BLaER1 (cell line): ENCODE measurements at regions not wholly inside any gene's neighbourhood (a gene's known extent, or its start where the extent isn't known, plus 50 kb on each side); places are given as distances from the start of the nearest gene placed in this dataset.

Source experiments
- H3K27ac ChIP-seq: shearing (Covaris generic); formaldehyde crosslinking; 2 replicates; pipeline ENCODE4 v1.8.1; 2022
- H3K27me3 ChIP-seq: shearing (Covaris generic); formaldehyde crosslinking; 2 replicates; pipeline ENCODE4 v1.8.1; 2022
- H3K36me3 ChIP-seq: shearing (Covaris generic); formaldehyde crosslinking; 2 replicates; pipeline ENCODE4 v1.8.1; 2022
- H3K4me1 ChIP-seq: shearing (Covaris generic); formaldehyde crosslinking; 2 replicates; pipeline ENCODE4 v1.8.1; 2022
- H3K4me2 ChIP-seq: shearing (Covaris generic); formaldehyde crosslinking; 2 replicates; pipeline ENCODE4 v1.8.1; 2022
- H3K4me3 ChIP-seq: shearing (Covaris generic); formaldehyde crosslinking; 2 replicates; pipeline ENCODE4 v1.8.1; 2022
- H3K9ac ChIP-seq: shearing (Covaris generic); formaldehyde crosslinking; 2 replicates; pipeline ENCODE4 v1.8.1; 2022
- H3K9me3 ChIP-seq: shearing (Covaris generic); formaldehyde crosslinking; 2 replicates; pipeline ENCODE4 v1.8.1; 2022
- H4K20me1 ChIP-seq: shearing (Covaris generic); formaldehyde crosslinking; 2 replicates; pipeline ENCODE4 v1.8.1; 2022
- Cebpa-rat ChIP-seq: shearing (Covaris generic); IDR thresholded peaks from 2 replicates; pipeline ENCODE4 v1.8.1; 2022

DNA sequence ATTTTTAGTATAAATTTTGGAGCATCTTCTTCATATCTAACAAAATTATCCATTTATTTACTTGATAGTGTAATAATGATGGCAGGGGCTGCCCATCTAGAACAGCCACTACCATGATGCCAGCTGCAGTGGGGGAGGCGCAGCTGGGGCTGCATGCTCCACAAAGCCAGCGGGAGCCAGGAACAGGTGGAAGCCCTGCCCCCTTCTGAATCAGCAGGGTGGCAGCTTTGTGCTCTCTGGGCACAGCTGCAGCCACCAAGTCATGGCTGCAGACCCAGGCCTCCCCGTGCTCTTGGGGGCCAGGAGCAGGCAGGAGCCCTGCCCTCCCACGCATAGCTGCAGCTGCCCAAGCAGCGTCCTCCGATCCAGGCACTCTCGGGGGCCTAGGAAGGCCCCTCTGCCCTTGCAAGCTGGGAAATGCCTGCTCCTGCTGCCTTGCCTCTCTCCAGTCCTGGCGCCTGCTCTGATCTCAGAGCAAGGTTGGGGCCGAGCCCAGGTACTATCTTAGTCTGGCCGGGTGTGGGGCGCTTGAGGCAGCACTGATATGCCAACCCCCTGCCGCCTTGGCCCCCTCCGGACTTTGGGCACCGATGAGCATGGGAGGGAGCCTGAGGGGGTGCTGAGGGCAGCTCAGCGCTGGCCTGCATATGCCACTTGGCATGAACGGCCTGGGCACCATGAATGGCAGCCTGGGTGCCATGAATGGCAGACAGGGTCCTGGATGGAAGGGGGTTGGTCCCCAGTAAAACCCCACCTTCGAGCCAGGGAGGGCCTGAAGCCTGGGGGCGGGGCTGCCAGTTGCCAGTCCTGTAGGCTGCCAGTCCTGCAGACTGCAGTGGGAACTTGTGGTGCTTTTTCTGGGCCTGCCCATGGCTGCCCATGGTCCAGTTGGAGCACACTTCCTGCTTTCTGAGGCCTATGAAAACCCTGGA is 1110.8 kb upstream of the POT1 start:
- Histone ChIP-seq H3K36me3 (no peaks in the 10 kb centered on the region), H3K4me2 (no peak overlapping the region), H3K27ac (no peak overlapping the region), H3K4me1 (no peaks in the 10 kb centered on the region), H3K9ac (no peak overlapping the region), H3K9me3 (no peaks in the 10 kb centered on the region), H3K27me3 (no peaks in the 10 kb centered on the region), H3K4me3 (no peak overlapping the region), H4K20me1 (no peaks in the 10 kb centered on the region)
- TF ChIP-seq Cebpa-rat, result no peak

DNA sequence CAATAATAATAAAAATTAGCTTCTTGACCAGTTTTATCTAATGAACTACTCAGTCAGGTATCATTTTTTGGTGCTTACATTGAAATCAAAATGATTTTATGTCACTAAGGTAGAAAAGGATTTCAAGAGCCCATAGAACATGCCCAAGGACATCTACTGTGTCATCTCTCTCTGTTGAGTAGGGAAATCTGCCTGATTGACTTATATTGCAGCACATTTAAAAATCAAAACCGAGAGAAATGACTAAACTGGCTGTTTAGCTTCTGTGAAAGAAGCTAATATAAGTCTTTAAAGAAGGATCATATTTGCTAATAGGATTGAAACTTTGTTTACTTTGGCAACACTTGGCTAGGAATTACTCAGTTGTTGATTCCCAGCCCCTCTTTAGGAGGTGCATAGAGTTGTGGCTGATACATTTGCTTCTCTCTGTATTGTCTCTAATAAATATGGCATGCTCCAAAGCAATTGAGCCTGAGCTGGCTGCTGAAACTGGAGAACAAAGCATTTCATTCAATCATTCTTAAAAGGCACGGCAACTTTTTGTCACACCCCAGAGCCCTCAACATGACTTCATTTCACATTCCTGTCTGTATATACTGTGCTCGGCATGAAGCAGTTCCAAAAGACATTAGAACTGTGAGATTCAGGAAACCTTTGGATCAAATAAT is 1096.9 kb upstream of the POT1 start:
- no peaks in the 10 kb centered on the region for H3K4me1 ChIP-seq
- H4K20me1 ChIP-seq, result no peaks in the 10 kb centered on the region
- H3K9me3 ChIP-seq, result no peaks in the 10 kb centered on the region
- no peaks in the 10 kb centered on the region for H3K36me3 ChIP-seq
- no peak overlapping the region for H3K4me2 ChIP-seq
- TF ChIP-seq Cebpa-rat, result no peak
- H3K4me3 ChIP-seq, result no peak overlapping the region
- H3K27ac ChIP-seq, result no peak overlapping the region
- H3K27me3 ChIP-seq, result no peaks in the 10 kb centered on the region
- no peak overlapping the region for H3K9ac ChIP-seq

DNA sequence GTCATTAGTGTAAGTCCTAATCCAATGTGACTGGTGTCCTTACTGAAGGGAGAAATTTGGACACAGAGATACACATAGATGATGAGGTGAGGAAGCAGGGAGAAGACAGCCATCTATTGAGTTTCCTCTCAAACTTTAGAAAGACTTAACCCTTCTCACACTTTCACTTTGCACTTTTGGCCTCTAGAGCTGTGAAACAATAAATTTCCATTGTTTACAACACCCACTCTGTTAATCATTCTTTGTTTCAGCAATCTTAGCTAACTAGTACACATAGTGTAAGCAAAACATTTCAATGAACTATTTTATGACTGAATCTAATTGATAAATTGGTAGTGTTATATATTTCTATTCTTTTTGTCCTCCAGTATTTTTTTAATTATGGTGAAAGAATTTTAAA is 1092.8 kb upstream of the POT1 start:
- Histone ChIP-seq H3K4me2 (no peak overlapping the region), H3K27me3 (no peaks in the 10 kb centered on the region), H3K4me1 (no peaks in the 10 kb centered on the region), H4K20me1 (no peaks in the 10 kb centered on the region), H3K9ac (no peak overlapping the region), H3K27ac (no peak overlapping the region), H3K36me3 (no peaks in the 10 kb centered on the region), H3K4me3 (no peak overlapping the region), H3K9me3 (no peaks in the 10 kb centered on the region)
- TF ChIP-seq Cebpa-rat, result no peak

DNA sequence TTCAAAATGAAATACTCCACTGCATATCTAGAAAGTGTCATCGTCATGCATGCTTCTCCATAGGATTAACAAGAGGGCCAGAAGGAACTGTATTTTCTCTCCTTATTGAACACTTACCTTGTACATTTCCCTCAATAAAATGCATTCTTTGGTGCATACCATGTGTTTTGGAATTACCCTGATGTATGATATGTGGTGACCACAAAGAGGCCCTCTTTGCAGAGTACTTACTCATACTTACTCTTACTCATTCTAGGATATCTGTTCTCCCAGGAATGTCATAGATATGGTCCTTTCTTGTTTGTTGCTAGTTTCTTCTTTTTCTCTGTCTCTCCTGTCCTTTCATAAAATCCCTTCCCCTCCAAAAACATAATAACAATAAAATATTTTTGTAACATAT is 1087.1 kb upstream of the POT1 start:
- Histone ChIP-seq H4K20me1 (no peaks in the 10 kb centered on the region), H3K27me3 (no peaks in the 10 kb centered on the region), H3K27ac (no peak overlapping the region), H3K36me3 (no peaks in the 10 kb centered on the region), H3K4me1 (no peaks in the 10 kb centered on the region), H3K9me3 (no peaks in the 10 kb centered on the region), H3K9ac (no peak overlapping the region), H3K4me2 (no peak overlapping the region), H3K4me3 (no peak overlapping the region)
- no peak for TF ChIP-seq Cebpa-rat

DNA sequence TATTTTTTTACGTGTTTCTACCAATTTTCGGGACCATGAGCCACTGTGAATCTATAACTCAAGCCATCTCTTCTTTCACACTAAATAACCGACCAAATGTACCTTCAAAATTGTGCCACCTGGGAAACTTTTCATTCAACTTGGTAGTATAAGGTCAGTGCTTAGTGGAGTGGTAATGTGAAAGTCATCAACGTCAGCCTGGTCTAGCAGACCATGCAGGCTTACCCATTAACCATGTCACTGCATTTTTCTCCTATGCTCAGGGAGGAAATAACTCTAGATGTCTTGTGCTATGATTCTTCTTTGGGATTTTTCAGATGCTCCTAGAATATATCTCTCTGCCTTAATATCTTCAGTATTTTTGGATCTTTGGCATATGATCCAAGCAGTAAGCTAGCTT is 1075.4 kb upstream of the POT1 start:
- no peak for TF ChIP-seq Cebpa-rat
- no peaks in the 10 kb centered on the region for H3K36me3 ChIP-seq
- H4K20me1 ChIP-seq, result no peaks in the 10 kb centered on the region
- no peaks in the 10 kb centered on the region for H3K9me3 ChIP-seq
- H3K4me2 ChIP-seq, result no peak overlapping the region
- no peak overlapping the region for H3K9ac ChIP-seq
- no peaks in the 10 kb centered on the region for H3K27me3 ChIP-seq
- no peak overlapping the region for H3K27ac ChIP-seq
- H3K4me3 ChIP-seq, result no peak overlapping the region
- no peaks in the 10 kb centered on the region for H3K4me1 ChIP-seq

DNA sequence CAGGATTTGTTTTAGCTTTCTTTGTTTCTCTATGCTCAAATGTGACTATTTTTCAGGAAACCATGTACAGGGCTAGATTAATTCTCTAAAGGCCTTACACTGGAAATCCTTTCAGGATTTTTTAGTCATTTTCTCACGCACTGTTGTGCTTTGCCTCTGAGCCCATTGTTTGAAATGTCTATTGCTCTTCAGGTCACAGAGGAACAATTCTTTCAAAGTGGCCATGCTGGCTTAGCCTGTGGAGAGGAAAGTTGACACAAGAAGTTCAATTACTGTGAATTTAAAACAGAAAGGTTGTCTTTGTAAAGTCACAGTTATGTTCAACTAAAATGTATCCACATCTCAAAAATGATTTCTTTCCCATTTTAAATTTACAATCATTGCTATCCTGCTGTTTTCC is 1071.7 kb upstream of the POT1 start:
- TF ChIP-seq Cebpa-rat, result no peak
- Histone ChIP-seq H3K27me3 (no peaks in the 10 kb centered on the region), H3K4me2 (no peak overlapping the region), H3K4me1 (no peaks in the 10 kb centered on the region), H3K9ac (no peak overlapping the region), H3K4me3 (no peak overlapping the region), H3K36me3 (no peaks in the 10 kb centered on the region), H3K9me3 (0 out of 2 replicates have a peak, but pooled peaks cover 3% of the 10 kb centered on the region), H4K20me1 (no peaks in the 10 kb centered on the region), H3K27ac (no peak overlapping the region)

DNA sequence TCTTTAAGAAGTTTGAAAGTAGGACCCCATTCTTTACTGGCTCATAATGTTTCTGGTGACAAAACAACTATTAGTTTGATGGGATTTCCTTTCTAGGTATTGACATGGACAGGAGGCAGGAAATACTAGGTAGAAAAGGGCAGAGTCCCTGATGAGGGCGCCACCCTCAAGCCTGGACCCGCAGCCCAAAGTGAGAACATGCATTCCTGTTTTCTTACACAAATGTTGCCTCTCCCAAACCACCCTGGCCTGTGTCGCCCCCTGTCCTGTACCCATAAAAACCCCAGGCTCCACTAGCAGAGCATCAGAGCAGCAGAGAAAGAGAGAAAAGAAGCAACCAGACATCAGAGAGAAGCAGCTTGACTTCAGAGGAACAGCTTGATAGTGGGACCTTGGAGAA is 1055.2 kb upstream of the POT1 start:
- Histone ChIP-seq H3K9ac (no peak overlapping the region), H3K4me1 (no peaks in the 10 kb centered on the region), H3K36me3 (no peaks in the 10 kb centered on the region), H3K27ac (no peak overlapping the region), H3K27me3 (no peaks in the 10 kb centered on the region), H3K4me2 (no peak overlapping the region), H3K4me3 (no peak overlapping the region), H3K9me3 (no peaks in the 10 kb centered on the region), H4K20me1 (no peaks in the 10 kb centered on the region)
- TF ChIP-seq Cebpa-rat, result no peak

DNA sequence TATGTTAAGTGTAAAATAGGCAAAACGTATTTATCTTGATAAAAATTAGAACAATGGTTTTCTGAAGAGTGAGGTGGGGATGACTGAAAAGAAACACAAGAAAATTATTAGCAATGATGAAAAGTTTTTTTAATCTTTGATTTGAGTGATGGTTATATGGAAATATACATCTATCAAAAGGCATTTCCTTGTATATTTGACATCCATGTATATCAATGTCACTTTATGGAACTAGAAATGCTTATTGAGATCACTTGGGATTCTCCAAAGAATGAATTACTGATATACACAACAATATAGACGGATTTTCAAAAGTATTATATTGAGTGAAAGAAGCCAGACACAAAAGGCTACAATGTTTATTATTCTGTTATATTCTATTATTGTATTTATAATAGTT is 1042.0 kb upstream of the POT1 start:
- Histone ChIP-seq H3K9me3 (no peaks in the 10 kb centered on the region), H3K4me3 (no peak overlapping the region), H4K20me1 (no peaks in the 10 kb centered on the region), H3K27ac (no peak overlapping the region), H3K36me3 (no peaks in the 10 kb centered on the region), H3K4me1 (no peaks in the 10 kb centered on the region), H3K9ac (no peak overlapping the region), H3K4me2 (no peak overlapping the region), H3K27me3 (no peaks in the 10 kb centered on the region)
- no peak for TF ChIP-seq Cebpa-rat

DNA sequence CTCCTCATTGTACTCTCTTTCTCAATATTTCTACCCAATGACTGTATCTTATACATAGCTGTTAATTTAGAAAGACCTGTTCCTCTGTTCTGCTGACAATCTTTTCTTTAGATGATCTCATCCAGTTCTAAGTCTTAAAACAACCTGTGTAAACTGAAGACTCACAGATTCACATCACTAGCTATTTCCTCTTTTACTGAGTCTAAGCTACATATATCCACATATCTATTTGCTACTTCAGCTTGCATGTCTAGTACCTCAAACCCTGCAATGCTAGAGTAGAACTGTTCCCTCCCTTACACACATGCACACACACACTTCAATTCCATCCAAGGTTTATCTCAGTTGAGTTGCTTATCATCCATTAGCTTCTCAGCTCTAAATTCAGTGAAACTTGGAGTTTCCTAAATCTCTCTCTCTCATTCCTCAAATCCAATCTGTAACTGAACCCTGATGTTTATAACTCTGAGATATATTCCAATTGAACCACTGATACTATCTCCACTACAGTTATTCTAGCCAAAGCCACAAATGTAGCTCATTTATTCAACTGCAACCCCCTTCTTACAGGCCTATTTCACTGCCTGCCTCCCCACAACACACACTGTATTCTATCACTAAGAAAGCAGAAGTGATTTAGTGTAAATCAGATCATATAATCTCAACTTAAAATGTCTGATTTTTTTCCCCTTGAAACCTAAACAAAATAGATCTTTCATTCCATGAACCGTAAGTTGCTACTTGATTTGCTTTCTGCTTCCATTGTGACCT is 1036.8 kb upstream of the POT1 start:
- Histone ChIP-seq H4K20me1 (no peaks in the 10 kb centered on the region), H3K27me3 (no peaks in the 10 kb centered on the region), H3K4me1 (no peaks in the 10 kb centered on the region), H3K9ac (no peak overlapping the region), H3K9me3 (no peaks in the 10 kb centered on the region), H3K27ac (no peak overlapping the region), H3K36me3 (no peaks in the 10 kb centered on the region), H3K4me2 (no peak overlapping the region), H3K4me3 (no peak overlapping the region)
- TF ChIP-seq Cebpa-rat, result no peak

DNA sequence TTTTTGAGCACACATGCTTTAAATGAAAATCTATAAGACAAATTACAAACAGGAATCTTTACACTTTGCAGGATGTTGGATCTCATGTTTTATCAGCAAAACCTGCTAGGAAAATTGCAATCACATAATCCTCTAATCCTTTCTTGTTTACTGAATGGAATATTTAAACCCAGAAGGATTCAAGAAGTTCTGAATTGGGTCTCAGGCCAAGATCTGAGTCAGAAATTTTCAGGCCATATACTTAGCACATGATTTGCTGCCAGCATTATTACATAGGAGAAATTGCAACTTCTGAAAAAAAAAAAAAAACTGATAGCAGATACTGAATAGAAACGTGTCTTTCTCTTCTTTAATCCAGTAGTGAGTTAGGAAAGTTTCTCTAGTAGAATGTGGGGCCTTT is 1005.3 kb upstream of the POT1 start:
- Histone ChIP-seq H3K4me3 (no peak overlapping the region), H3K27me3 (no peaks in the 10 kb centered on the region), H3K9me3 (no peaks in the 10 kb centered on the region), H4K20me1 (no peaks in the 10 kb centered on the region), H3K9ac (no peak overlapping the region), H3K27ac (no peak overlapping the region), H3K36me3 (no peaks in the 10 kb centered on the region), H3K4me2 (no peak overlapping the region), H3K4me1 (no peaks in the 10 kb centered on the region)
- TF ChIP-seq Cebpa-rat, result no peak
